H1 (cell line): ENCODE measurements at regions not wholly inside any gene's neighbourhood (a gene's known extent, or its start where the extent isn't known, plus 50 kb on each side); places are given as distances from the start of the nearest gene placed in this dataset.

ENCODE experiments used
- CTCF ChIA-PET: fragments of 300-600 bp; sonication (Branson Sonifier 250); formaldehyde crosslinking; loops from one replicate; lab custom pipeline; 2021; ENCODE audit not compliant: partially characterized antibody; lab: Charles Lee
- POLR2A ChIA-PET: fragments of 300-600 bp; sonication (Branson Sonifier 250); formaldehyde crosslinking; loops from one replicate; lab custom pipeline; 2021; ENCODE audit warnings: inconsistent platforms; ENCODE audit not compliant: partially characterized antibody; lab: Charles Lee
- DNase-seq, 2 experiments: peaks; one replicate each; pipeline versions ENCODE4 v3.0.0 to v3.0.0-alpha.2; 2010 to 2022; ENCODE audit warnings: low spot score in 2 of 2, low read depth in 1 of 2, mixed read lengths in 1 of 2
- FAIRE-seq: peaks from 2 replicates; lab custom pipeline; 2011; peaks lifted over from hg19 to GRCh38; lab: Jason Lieb, UNC
- H2AFZ ChIP-seq: 2 replicates; pipeline ENCODE4 v1.8.1; 2012; ENCODE audit warnings: low read length, inconsistent platforms
- H2AK5ac ChIP-seq: 2 replicates; pipeline ENCODE4 v1.6.1; 2013; ENCODE audit warnings: low read depth, low read length
- H2BK120ac ChIP-seq: replicated peaks from 2 replicates; pipeline ENCODE3; 2013; ENCODE audit warnings: low read depth, low read length, inconsistent platforms
- H2BK12ac ChIP-seq: 2 replicates; pipeline ENCODE4 v1.6.1; 2013; ENCODE audit warnings: low read depth, low read length
- H2BK15ac ChIP-seq: 2 replicates; pipeline ENCODE4 v1.6.1; 2013; ENCODE audit warnings: low read length
- H2BK20ac ChIP-seq: 2 replicates; pipeline ENCODE4 v1.6.1; 2013; ENCODE audit warnings: low read length
- H2BK5ac ChIP-seq: 2 replicates; pipeline ENCODE4 v1.6.1; 2013; ENCODE audit warnings: low read depth, low read length
- H3K14ac ChIP-seq: 2 replicates; pipeline ENCODE4 v1.6.1; 2013; ENCODE audit warnings: inconsistent platforms; ENCODE audit not compliant: insufficient read length
- H3K18ac ChIP-seq: 2 replicates; pipeline ENCODE4 v1.6.1; 2013; ENCODE audit warnings: low read length; ENCODE audit errors: extremely low read depth
- H3K23ac ChIP-seq: 2 replicates; pipeline ENCODE4 v1.6.1; 2013; ENCODE audit warnings: inconsistent platforms; ENCODE audit not compliant: insufficient read length
- H3K23me2 ChIP-seq: 2 replicates; pipeline ENCODE4 v1.6.1; 2013; ENCODE audit warnings: low read depth, low read length
- H3K27ac ChIP-seq: 2 replicates; pipeline ENCODE4 v1.6.1; 2011; ENCODE audit warnings: low read depth, low read length, inconsistent platforms
- H3K27me3 ChIP-seq, 4 experiments: replicated peaks in 1 of 4; 1 replicate in 1 of 4; 2 replicates in 3 of 4; pipeline versions ENCODE4 v1.6.1 to v1.8.1; 2011 to 2013; ENCODE audit warnings: low read length in 3 of 4, mild to moderate bottlenecking in 3 of 4, inconsistent platforms in 2 of 4, mixed read lengths in 2 of 4, moderate library complexity in 1 of 4; ENCODE audit not compliant: control insufficient read depth in 3 of 4, insufficient read depth in 3 of 4; ENCODE audit errors: extremely low read depth in 1 of 4
- H3K36me3 ChIP-seq, 4 experiments: 2 replicates each; pipeline versions ENCODE4 v1.6.1 to v1.8.1; 2011 to 2013; ENCODE audit warnings: mild to moderate bottlenecking in 4 of 4, low read length in 3 of 4, moderate library complexity in 2 of 4, control low read depth in 1 of 4, inconsistent platforms in 1 of 4; ENCODE audit not compliant: insufficient read depth in 4 of 4, control insufficient read depth in 2 of 4
- H3K4ac ChIP-seq: replicated peaks from 2 replicates; pipeline ENCODE3; 2013; ENCODE audit warnings: low read length, low read depth, mixed read lengths, inconsistent platforms; ENCODE audit not compliant: insufficient read length
- H3K4me1 ChIP-seq, 4 experiments: replicated peaks in 1 of 4; 1 replicate in 1 of 4; 2 replicates in 3 of 4; pipeline versions ENCODE4 v1.6.1 to v1.8.1; 2011 to 2013; ENCODE audit warnings: low read length in 3 of 4, inconsistent platforms in 2 of 4, mixed read lengths in 1 of 4; ENCODE audit not compliant: insufficient read depth in 4 of 4, control insufficient read depth in 3 of 4
- H3K4me2 ChIP-seq, 2 experiments: 2 replicates each; pipeline versions ENCODE4 v1.6.1 to v1.8.1; 2011 to 2013; ENCODE audit warnings: low read depth in 2 of 2, low read length in 2 of 2, control low read depth in 1 of 2, inconsistent platforms in 1 of 2, mild to moderate bottlenecking in 1 of 2; ENCODE audit not compliant: insufficient read depth in 1 of 2
- H3K4me3 ChIP-seq, 4 experiments: fragments of 200-600, 300-600 bp in 1 of 4; sonication (generic), shearing (Covaris generic), sonication (Bioruptor Twin) in 1 of 4; 2 replicates each; pipeline versions ENCODE4 v1.5.1 to v1.8.1; 2011 to 2016; ENCODE audit warnings: low read length in 4 of 4, low read depth in 3 of 4, control low read depth in 2 of 4, inconsistent platforms in 2 of 4, mild to moderate bottlenecking in 2 of 4, mixed read lengths in 1 of 4, moderate library complexity in 1 of 4; ENCODE audit not compliant: insufficient read depth in 2 of 4; ENCODE audit errors: extremely low read depth in 1 of 4
- H3K56ac ChIP-seq: replicated peaks from 2 replicates; pipeline ENCODE3; 2013; ENCODE audit warnings: low read depth, mild to moderate bottlenecking, mixed read lengths, low read length, inconsistent platforms; ENCODE audit not compliant: insufficient read length
- H3K79me1 ChIP-seq: 2 replicates; pipeline ENCODE4 v1.6.1; 2013; ENCODE audit warnings: low read depth, low read length, control low read depth
- H3K79me2 ChIP-seq, 2 experiments: 2 replicates each; pipeline versions ENCODE4 v1.6.1 to v1.8.1; 2012 to 2013; ENCODE audit warnings: low read length in 2 of 2, mild to moderate bottlenecking in 2 of 2, inconsistent platforms in 1 of 2; ENCODE audit not compliant: insufficient read depth in 2 of 2, control insufficient read depth in 1 of 2
- H3K9ac ChIP-seq, 4 experiments: replicated peaks in 1 of 4; 1 replicate in 1 of 4; 2 replicates in 3 of 4; pipeline versions ENCODE4 v1.6.1 to v1.8.1; 2011 to 2013; ENCODE audit warnings: low read depth in 3 of 4, low read length in 3 of 4, control low read depth in 2 of 4, mild to moderate bottlenecking in 2 of 4, moderate library complexity in 2 of 4, inconsistent platforms in 1 of 4; ENCODE audit errors: extremely low read depth in 1 of 4
- H3K9me3 ChIP-seq, 2 experiments: 2 replicates each; pipeline versions ENCODE4 v1.6.1 to v1.8.1; 2012 to 2013; ENCODE audit warnings: mild to moderate bottlenecking in 2 of 2, moderate library complexity in 2 of 2, control low read depth in 1 of 2, inconsistent platforms in 1 of 2, low read depth in 1 of 2, low read length in 1 of 2, mixed read lengths in 1 of 2; ENCODE audit not compliant: insufficient read depth in 2 of 2
- H4K20me1 ChIP-seq, 2 experiments: replicated peaks in 1 of 2; 2 replicates each; pipeline versions ENCODE3 to v1.8.1; 2011 to 2013; ENCODE audit warnings: inconsistent platforms in 2 of 2, low read length in 2 of 2, mild to moderate bottlenecking in 1 of 2; ENCODE audit not compliant: insufficient read depth in 2 of 2, control insufficient read depth in 1 of 2
- H4K5ac ChIP-seq: 2 replicates; pipeline ENCODE4 v1.6.1; 2013; ENCODE audit warnings: low read length, low read depth, mixed read lengths, inconsistent platforms; ENCODE audit not compliant: insufficient read length
- H4K8ac ChIP-seq: 2 replicates; pipeline ENCODE4 v1.8.0; 2013; ENCODE audit warnings: mild to moderate bottlenecking, moderate library complexity, low read length, inconsistent platforms; ENCODE audit not compliant: insufficient read depth; ENCODE audit errors: extremely low read depth
- H4K91ac ChIP-seq: replicated peaks from 2 replicates; pipeline ENCODE3; 2013; ENCODE audit warnings: low read length, mixed read lengths, inconsistent platforms; ENCODE audit not compliant: insufficient read length
- BACH1 ChIP-seq: IDR thresholded peaks from 2 replicates; pipeline ENCODE4 v1.6.1; 2012; ENCODE audit warnings: low read length, improper control_type of control experiment
- BCL11A ChIP-seq, 2 experiments: IDR thresholded peaks; one replicate each; pipeline ENCODE4 v1.6.1; 2011; ENCODE audit warnings: low read depth in 2 of 2, low read length in 2 of 2, mild to moderate bottlenecking in 2 of 2
- CHD2 ChIP-seq: IDR thresholded peaks from 2 replicates; pipeline ENCODE4 v1.6.1; 2012; ENCODE audit warnings: low read length, improper control_type of control experiment
- EZH2 ChIP-seq: fragments of 200-600 bp; sonication (generic); IDR thresholded peaks from 2 replicates; pipeline ENCODE4 v1.7.1; 2012; ENCODE audit warnings: low read depth, mild to moderate bottlenecking, moderate library complexity, low read length, inconsistent platforms; ENCODE audit not compliant: severe bottlenecking
- FOSL1 ChIP-seq: IDR thresholded peaks from 2 replicates; pipeline ENCODE4 v1.6.1; 2011; ENCODE audit warnings: mild to moderate bottlenecking, low read depth, low read length, moderate library complexity; ENCODE audit not compliant: insufficient read depth
- GABPA ChIP-seq: IDR thresholded peaks from 2 replicates; pipeline ENCODE4 v1.6.1; 2011; ENCODE audit warnings: mild to moderate bottlenecking, low read length, moderate library complexity, borderline replicate concordance; ENCODE audit not compliant: insufficient read depth
- POU5F1 ChIP-seq: IDR thresholded peaks from 2 replicates; pipeline ENCODE4 v1.6.1; 2011; ENCODE audit warnings: low read depth, mild to moderate bottlenecking, low read length, moderate library complexity
- SIRT6 ChIP-seq: IDR thresholded peaks from one replicate; pipeline ENCODE4 v1.7.1; 2012; ENCODE audit warnings: low read length, inconsistent platforms
- SUZ12 ChIP-seq: fragments of 200-600 bp; sonication (generic); IDR thresholded peaks from 2 replicates; pipeline ENCODE4 v1.6.1; 2012; ENCODE audit warnings: mild to moderate bottlenecking, inconsistent platforms, low read length, moderate library complexity, mixed read lengths
- TBP ChIP-seq: IDR thresholded peaks from 2 replicates; pipeline ENCODE4 v1.6.1; 2011; ENCODE audit warnings: low read depth, low read length, improper control_type of control experiment
- YY1 ChIP-seq: IDR thresholded peaks from 2 replicates; pipeline ENCODE4 v1.6.1; 2011; ENCODE audit warnings: low read depth, mild to moderate bottlenecking, low read length

- CTCF ChIA-PET = no interaction called here
- DNase-seq = no peak
- Histone ChIP-seq H4K5ac (no peak overlapping the region), H3K36me3 (no peaks in the 10 kb centered on the region), H4K8ac (no peak overlapping the region)
- TF ChIP-seq BCL11A (IDR thresholded peaks at IDR 0.05; ENCODE audit: low read depth in 2 of 2, low read length in 2 of 2) (no peak), TBP (no peak), BACH1 (no peak), FOSL1 (no peak), CHD2 (no peak), EZH2 (no peak), YY1 (no peak), SUZ12 (no peak), GABPA (no peak), SIRT6 (no peak), POU5F1 (no peak)
- TF ChIP-seq, all 59 proteins: peak for 0
- Histone ChIP-seq H2BK15ac (no peak overlapping the region), H3K4me1 (no peaks in the 10 kb centered on the region), H3K4me2 (no peak overlapping the region), H3K14ac (no peak overlapping the region), H3K4ac (no peak overlapping the region), H3K18ac (no peak overlapping the region), H3K27me3 (no peaks in the 10 kb centered on the region), H2BK5ac (no peak overlapping the region), H3K9ac (no peak overlapping the region), H2BK120ac (no peak overlapping the region), H3K23me2 (no peaks in the 10 kb centered on the region), H3K4me3 (no peak overlapping the region), H4K91ac (no peak overlapping the region), H2BK20ac (no peak overlapping the region), H3K79me1 (no peaks in the 10 kb centered on the region), H2BK12ac (no peak overlapping the region), H4K20me1 (no peaks in the 10 kb centered on the region), H3K9me3 (no peaks in the 10 kb centered on the region), H2AFZ (no peak overlapping the region), H2AK5ac (no peak overlapping the region), H3K79me2 (no peaks in the 10 kb centered on the region), H3K56ac (no peak overlapping the region), H3K27ac (no peak overlapping the region), H3K23ac (no peak overlapping the region)
- POLR2A ChIA-PET = no interaction called here
- no peak for FAIRE-seq
Observed at GRCh38 chr9:75431375-75431774, 343.1 kb downstream of the OSTF1 start.
